ENCODE measurements at regions not wholly inside any gene's neighbourhood (a gene's known extent, or its start where the extent isn't known, plus 50 kb on each side); places are given as distances from the start of the nearest gene placed in this dataset.

DNA sequence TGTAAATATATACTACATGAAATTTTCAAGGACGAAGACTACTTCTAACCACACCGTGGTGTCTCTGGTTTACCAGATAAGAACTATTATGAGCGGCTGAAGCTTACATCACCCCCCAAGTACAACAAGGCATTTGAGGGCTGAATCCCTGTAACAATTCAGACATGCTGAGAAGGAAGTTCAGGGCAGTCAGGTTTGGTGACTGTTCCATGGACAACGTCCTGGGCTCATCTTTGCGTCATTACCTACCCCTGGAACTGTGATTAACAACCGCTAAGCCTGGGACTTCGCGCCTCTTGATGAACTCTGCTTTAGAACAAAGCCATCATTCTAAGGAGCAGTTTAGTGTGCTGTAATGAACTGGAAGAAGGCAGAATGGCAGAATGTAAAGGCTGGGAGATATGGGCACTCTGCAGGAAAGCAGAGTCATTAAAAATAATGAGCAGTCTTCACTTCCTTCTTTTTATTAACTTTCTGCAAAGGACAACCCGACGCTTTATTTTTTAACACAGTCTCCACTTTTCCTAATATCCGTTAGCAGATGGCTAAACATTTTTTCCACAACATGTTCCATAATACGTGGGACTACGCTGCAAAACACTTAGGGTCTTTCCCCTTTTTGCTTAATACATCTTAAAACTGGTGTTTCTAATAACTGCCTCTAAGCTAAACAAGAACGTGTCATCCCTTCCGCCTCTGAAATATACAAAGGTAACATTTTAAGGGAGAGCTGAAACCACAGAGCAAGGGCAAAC lies 263.2 kb downstream of the ADAMTS20 start:
- H3K4me3 ChIP-seq (ENCODE audit: low read depth, poor library complexity, severe bottlenecking): no peak overlapping the region
- TF ChIP-seq, protein P1, sequence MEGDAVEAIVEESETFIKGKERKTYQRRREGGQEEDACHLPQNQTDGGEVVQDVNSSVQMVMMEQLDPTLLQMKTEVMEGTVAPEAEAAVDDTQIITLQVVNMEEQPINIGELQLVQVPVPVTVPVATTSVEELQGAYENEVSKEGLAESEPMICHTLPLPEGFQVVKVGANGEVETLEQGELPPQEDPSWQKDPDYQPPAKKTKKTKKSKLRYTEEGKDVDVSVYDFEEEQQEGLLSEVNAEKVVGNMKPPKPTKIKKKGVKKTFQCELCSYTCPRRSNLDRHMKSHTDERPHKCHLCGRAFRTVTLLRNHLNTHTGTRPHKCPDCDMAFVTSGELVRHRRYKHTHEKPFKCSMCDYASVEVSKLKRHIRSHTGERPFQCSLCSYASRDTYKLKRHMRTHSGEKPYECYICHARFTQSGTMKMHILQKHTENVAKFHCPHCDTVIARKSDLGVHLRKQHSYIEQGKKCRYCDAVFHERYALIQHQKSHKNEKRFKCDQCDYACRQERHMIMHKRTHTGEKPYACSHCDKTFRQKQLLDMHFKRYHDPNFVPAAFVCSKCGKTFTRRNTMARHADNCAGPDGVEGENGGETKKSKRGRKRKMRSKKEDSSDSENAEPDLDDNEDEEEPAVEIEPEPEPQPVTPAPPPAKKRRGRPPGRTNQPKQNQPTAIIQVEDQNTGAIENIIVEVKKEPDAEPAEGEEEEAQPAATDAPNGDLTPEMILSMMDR (IDR thresholded peaks at IDR 0.05): no peak
- TF ChIP-seq POLR2A (IDR thresholded peaks at IDR 0.05): no peak
- intact Hi-C loops (cut with DNase I; ENCODE audit: low total_unique reads): loop anchor here (10.0 kb wide), 1 partner anchor 804 kb away; no protein-coding TSS in a partner anchor
- DNase-seq (ENCODE audit: low spot score in 2 of 2): no peak
- 54% methylated on average over 15 of the region's 15 CpGs for WGBS, 2 donors

DNA sequence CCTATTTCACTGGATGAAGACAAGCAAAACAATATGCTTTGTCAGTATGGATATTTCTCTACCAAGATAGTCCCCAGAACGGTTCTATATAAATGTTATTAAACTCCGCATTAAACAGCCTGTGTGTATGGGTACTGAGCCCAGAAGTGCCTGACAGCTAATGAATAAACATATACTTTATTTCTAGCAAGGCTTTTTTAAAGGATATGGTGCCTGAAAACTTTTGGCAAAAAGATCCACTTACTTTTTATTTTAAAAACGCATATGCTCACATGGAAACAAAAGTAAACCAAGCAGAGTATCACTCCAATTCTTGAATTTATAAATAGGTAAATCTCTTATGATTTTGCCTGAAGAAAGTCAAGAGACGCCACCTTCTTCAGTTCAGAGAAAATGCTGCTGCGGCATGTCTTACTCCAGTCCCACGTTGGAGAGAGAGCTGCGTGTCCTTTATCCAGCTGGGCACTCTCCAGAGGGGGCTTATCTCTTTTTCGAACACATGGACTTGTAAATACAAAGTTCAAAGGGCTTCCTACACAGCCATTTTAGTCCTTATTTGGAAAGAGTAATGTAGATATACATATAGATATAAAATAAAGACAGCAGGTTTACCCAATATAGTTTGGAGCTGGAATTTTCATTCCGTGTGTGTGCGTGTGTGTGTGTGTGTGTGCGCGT lies 264.2 kb downstream of the ADAMTS20 start:
- no peak for TF ChIP-seq POLR2A (IDR thresholded peaks at IDR 0.05)
- TF ChIP-seq, protein P1 (IDR thresholded peaks at IDR 0.05): no peak
- intact Hi-C loops (cut with DNase I; ENCODE audit: low total_unique reads): loop anchor here (10.0 kb wide), 1 partner anchor 803 kb away; no protein-coding TSS in a partner anchor
- 52 to 68% methylated on average over 12 of the region's 12 CpGs for WGBS, 2 donors

DNA sequence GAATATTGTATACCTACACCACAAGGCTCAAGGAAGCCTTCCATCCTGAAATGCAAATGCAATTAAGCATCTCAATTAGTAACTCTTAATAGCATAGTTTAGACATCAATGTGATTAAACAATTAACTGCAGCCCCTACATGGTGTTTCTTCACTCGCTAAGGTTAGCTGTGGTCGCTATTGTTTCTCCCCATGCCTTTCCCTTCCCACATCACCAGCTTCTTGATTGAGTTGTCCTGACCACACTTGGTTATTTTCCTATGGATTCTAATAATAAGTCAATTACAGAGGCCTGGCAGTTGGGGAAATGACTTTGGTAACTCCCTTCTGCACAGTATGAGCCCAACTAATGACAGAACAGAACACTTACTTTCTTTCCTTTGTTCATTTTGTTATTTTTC lies 265.0 kb downstream of the ADAMTS20 start:
- no peak overlapping the region for H3K4me3 ChIP-seq (ENCODE audit: low read depth, poor library complexity, severe bottlenecking)
- intact Hi-C loops (cut with DNase I; ENCODE audit: low total_unique reads): loop anchor here (10.0 kb wide), 1 partner anchor 802 kb away; no protein-coding TSS in a partner anchor
- DNase-seq (ENCODE audit: low spot score in 2 of 2): no peak
- TF ChIP-seq, protein P1 (IDR thresholded peaks at IDR 0.05): no peak
- TF ChIP-seq POLR2A (IDR thresholded peaks at IDR 0.05): no peak
- 86 to 89% methylated on average over 2 of the region's 2 CpGs for WGBS, 2 donors

More for the DNA sequence above, 264.2 kb downstream of the ADAMTS20 start:
- no peak for DNase-seq (ENCODE audit: low spot score in 2 of 2)
- no peak overlapping the region for H3K4me3 ChIP-seq (ENCODE audit: low read depth, poor library complexity, severe bottlenecking)

DNA sequence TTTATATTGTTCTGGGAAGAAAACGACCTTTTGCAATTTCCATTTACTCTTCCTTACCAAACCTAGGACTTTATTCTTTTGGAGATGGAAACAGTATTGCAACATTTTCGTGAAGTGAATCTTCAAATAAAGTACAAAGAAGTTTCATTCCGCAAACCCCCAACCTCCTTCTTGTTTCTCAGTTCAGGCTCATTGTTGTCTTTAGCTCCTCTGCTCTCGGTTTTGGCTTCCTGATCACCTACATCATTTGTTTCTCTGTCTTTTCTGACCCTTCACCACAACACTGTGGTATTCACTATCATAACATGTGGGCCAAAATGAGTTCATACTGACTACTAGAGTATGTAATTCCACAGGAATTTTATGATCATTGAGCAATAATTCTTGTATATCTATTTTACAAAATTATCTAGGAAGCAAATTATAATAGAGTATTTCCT lies 266.8 kb downstream of the ADAMTS20 start:
- 35 to 42% methylated on average over 4 of the region's 4 CpGs for WGBS, 2 donors
- intact Hi-C loops (cut with DNase I; ENCODE audit: low total_unique reads): loop anchor here (10.0 kb wide), 1 partner anchor 800 kb away; no protein-coding TSS in a partner anchor
- DNase-seq (ENCODE audit: low spot score in 2 of 2): no peak
- no peak overlapping the region for H3K4me3 ChIP-seq (ENCODE audit: low read depth, poor library complexity, severe bottlenecking)
- TF ChIP-seq POLR2A (IDR thresholded peaks at IDR 0.05): no peak
- TF ChIP-seq, protein P1 (IDR thresholded peaks at IDR 0.05): no peak

DNA sequence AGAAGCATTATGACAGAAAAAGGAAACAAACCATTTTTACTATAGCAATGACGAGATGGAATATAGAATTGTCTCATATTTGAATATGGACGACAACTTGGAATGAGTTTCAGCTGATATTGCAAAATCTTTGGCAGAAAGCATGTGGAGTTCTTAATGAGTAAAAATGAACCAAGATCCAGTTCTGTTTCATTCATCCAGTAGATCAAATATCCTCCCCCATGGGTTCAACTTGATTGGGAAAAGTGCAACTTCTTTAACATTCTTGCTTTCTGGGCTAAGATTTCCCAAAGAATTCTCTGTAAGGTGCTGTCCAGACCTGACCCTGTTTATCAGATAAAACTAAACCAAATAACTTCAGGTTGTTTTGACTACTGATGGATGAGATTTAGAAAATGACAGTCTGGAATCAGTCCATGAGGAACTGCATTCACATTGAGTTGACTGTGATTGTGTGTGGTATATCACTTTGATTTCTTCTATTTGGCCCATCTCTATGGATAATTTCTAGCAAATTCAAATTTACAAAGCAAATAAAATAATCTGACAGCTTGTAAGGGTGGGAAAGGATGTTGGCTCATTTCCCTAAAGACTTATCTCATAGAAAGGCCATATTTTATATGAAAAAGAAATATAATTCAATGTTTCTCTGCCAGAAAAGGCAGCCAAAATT lies 267.4 kb downstream of the ADAMTS20 start:
- H3K4me3 ChIP-seq (ENCODE audit: low read depth, poor library complexity, severe bottlenecking): no peak overlapping the region
- intact Hi-C loops (cut with DNase I; ENCODE audit: low total_unique reads): loop anchor here (10.0 kb wide), 1 partner anchor 800 kb away; no protein-coding TSS in a partner anchor
- TF ChIP-seq, protein P1 (IDR thresholded peaks at IDR 0.05): no peak
- TF ChIP-seq POLR2A (IDR thresholded peaks at IDR 0.05): no peak
- DNase-seq (ENCODE audit: low spot score in 2 of 2): no peak
- 32 to 40% methylated on average over 2 of the region's 2 CpGs for WGBS, 2 donors
